Activated naive CD4-positive, alpha-beta T cell treated with Interleukin-2 at 50 U/mL for 16 hours (primary cell): ENCODE measurements at regions not wholly inside any gene's neighbourhood (a gene's known extent, or its start where the extent isn't known, plus 50 kb on each side); places are given as distances from the start of the nearest gene placed in this dataset.
"Not testable (repeated sequence)": the region's sequence is repeated elsewhere in the genome, so short reads cannot be mapped to it uniquely, and the experiment has no call there.

Experiments used
- DNase-seq: peaks from one replicate; pipeline ENCODE4 v3.0.0-alpha.2; 2020

DNA sequence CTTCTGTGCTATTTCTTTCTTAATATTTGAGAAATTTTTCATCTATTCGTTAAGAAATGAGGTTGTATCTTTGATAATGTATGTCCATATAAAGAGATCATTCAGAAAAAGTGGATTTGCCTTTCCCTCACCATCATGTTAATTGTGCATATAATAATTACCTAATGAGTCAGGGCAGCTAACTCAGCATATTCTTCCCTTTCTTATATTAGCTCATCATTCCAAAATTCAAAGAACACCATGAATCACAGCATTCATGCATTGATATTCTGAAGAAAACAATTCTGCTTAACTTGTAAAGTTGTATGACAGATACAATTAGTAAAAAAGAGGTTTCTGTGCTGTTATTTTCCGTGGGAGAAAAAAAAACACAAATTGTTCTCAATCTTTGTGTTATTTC, 630.6 kb downstream of the TLE1 start:
- no peak for DNase-seq

DNA sequence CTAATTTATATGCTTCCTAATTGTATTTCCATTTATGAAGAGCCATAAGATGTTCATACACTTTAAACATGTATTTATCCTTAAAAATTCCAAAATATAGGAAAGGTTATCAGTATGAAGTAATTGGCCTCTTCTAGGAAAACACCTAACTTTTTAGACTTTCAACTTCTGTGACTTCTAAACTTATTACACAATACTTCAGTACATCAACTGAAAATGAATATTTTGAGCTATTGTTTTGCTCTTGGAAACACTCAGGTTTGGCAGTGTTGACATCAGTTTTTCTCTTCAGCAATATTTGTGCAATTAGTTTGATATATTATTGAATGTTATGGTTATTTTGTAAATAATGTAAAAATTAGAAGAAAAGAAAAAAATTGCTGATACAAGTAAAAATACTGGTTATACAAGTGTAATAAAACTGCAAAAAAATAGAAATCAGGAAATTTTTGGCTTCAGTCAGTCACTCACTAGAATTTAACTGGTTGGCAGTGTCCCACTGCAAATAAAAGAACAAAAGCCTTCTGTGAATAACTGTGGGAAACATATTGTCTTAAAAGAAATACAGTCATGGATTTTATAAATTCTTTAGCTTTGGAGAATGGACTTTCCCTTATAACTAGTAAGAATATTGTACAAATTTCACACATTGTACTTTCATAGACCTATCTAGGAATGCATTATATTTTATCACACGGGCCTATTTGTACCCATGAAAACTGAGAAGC, 635.9 kb downstream of the TLE1 start:
- DNase-seq: no peak

DNA sequence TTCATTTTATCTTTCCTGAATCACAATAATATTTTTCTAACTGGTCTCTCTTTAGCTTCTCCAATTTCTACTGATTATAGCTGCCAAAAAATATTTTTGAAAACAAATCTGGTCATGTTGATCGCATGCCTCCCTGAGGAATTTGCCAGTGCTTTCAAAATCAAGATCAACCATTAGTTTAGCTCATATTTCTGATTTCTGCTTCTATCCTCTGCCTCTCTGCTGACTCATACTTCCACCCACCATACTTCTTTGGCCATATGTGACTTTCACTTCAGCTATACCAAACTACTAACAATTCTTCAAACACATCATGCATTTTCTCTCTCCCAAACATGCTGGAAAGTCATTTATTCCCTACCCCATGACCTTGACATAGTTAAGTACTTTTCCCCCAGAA, 636.5 kb downstream of the TLE1 start:
- DNase-seq: no peak

DNA sequence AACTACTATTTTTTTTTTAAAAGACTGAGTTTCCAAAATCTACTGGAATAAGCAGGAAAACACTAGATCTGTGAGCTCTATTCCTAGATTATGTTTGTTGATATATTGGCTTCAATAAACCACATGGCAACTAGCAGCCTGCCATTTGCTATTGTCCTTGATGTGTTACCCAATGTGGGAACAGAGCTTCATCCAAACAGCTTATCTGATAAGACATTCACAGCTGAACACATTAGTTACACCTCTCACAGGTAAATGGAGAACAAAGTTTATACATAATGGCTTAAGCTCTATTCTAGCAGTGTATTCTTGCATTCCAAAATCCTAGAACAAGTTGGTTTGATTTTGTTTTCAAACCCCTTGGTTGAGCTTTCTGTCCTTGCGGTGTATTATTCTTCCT, 642.1 kb downstream of the TLE1 start:
- no peak for DNase-seq

DNA sequence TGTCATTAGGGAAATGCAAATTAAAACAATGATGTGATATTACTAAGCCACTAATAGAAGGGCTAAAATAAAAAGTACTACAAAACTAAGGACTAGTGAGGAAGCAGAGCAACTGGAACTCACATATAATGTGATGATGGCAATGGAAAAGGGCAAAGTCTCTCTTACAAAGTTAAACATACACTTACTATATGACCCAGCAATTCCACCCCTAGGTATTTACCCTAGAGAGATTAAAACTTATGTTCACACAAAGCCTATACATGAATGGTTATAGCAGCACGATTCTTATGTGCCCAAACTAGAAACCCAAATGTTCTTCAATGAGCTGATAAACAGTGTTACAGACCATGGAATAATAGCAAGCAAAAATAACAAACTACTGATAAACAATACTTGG, 643.7 kb downstream of the TLE1 start:
- no peak for DNase-seq

DNA sequence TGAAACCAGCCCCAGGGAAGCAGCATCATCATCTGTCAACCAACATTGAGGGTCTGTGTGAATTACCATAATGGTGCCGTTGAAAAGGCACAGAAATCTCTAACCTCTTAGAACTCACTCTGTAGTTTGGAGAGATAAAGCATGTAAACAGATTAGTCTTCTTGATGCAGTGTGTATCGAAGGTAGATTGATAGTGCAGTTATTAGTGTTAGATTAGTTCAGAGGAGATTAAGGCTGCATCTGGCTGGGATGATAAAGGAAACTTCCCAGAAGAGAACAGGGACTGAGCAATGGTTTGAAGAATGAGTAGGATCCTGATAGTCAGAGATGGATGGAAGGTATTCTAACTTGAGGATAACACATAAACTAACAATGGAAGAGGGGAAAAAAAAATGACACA, 651.5 kb downstream of the TLE1 start:
- no peak for DNase-seq

DNA sequence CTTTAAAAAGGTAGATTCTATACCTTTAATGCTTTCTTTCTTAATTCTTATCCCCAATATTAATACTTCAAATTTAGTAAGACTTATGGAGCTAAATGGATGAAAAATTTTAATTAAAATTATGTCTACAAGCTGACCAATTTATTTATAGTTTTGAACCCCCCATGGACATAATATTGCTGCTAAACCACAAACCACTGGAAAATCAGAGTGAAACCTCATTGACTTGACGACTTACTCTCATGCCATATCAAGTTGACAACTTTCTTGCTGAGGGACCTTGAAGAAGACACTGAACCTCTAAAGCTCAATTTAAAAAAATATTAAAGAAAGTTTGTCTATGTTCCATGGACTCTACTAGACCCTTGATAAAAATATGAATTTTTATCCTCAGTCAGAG, 653.7 kb downstream of the TLE1 start:
- DNase-seq: no peak

DNA sequence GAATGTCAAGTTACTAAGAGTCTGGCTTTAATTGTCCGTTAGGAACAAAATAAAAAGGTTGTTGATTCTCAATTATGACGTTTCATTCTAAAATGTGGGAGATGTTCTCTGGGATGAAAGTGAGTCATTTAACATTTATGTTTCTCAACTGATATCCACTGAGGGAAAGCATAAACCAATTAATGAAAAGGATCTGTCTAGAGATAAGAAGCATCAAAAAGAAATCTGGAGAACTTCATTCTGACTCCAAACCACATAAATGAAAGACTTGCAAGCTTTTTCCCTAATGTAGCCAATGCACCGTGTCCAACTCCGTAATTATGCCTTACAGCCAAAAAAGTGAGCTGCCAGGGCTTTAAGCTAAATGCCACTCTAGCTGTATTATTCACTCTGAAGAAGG, 654.2 kb downstream of the TLE1 start:
- no peak for DNase-seq

DNA sequence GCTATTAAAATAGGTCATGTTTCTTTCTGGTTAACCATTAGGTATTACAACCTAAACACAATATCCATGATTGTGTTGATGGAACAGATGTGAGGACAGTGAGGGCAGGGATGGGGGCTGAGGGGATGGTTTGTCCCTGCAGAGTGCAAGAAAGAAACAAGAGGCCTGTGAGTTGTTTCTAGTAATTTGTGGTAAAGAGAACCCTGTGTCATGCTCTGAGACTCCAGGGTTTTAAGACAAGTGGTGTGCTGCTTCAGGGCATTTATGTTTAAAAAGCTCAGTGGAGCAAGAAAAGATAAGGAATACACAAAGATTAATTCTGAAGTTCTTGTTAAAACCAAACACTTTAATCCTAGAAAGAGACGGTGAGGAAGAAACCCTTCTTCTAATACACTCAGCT, 656.5 kb downstream of the TLE1 start:
- DNase-seq: no peak

DNA sequence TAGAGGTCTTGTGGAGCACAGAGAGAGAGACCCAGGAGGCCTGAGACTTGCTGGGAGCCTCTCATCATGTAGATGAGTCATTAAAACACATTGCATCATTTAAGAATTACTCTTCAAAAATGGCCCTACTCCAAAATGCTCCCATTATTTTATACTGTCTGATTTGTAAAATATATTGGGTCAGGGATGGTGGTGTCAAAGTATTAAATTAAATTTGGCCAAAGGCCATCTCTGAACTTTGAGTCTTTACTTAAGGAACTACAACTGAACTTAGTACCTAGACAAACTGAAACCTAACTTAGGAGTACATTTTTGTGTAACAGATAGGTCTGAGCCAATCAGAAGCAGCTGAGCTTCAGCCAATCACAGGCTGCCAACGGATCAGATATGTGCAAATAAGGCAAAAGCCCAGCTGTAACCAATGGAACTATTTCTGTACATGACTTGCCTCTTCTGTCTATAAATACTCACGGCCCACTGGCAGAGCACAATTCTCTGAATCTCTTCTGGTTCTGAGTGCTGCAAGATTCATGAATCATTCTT, 657.2 kb downstream of the TLE1 start:
- no peak for DNase-seq

DNA sequence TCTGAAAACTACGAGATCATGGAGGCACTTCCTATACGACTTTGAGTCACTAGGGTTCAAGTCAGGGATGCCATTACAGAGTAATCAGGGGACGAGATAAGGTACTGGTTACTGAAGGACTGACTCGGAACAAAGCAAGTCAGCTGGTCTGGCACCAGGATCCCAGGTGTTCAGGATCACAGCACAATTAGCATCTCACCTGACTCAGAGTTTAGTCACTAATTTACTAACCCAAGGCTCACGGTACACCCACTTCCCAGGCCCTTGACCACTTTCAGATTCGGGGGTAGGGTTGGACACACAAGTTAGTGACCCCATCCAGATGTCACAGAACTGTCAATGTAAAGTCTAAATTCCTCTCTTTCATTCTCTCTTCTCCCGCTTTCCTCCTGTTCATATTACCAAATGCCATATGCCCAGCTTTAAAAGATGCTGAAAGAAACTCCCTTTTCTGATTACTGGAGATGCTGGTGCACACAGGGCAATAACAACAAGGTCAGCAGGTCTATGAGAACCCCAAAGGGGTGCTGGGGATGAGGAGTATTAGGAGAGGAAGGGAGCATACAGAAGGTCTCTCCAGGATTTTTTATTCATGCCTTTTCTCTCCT, 657.8 kb downstream of the TLE1 start:
- DNase-seq: no peak

DNA sequence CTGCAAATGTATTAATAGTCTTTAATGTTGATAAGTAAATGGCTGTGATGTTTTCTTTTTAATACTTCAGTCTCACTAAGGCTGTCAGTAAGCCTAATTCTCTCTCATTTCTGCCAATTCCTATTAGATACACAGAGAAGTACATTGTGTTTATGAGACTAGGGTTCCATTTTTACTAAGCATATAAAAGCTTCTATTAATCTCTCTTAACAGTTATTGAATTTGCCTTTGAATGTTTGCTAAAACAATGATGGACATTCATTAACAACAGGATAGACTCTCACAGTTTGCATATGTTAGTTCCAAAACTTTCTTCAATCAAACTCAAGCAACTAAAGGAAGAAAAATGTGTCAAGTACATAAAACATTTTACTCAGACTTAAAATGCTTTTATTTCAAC, 659.3 kb downstream of the TLE1 start:
- no peak for DNase-seq

DNA sequence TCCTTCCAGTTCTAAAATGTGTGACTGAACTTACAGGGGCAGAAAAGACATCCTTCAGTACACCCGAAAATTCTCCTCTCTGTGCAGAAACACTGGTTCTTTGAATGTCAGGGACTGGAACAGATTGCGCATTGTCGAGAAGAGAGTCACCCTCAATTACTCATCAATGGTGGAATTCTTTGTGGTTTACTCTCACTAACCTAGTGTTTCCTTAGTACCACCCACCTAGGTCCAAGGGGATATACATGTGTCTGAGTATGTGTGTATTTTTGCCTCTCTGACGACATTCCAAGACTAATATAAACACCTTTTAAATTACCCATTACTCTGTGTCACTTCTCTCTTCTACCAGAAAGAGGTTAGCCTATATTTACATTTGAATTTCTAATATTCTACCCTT, 660.8 kb downstream of the TLE1 start:
- no peak for DNase-seq

DNA sequence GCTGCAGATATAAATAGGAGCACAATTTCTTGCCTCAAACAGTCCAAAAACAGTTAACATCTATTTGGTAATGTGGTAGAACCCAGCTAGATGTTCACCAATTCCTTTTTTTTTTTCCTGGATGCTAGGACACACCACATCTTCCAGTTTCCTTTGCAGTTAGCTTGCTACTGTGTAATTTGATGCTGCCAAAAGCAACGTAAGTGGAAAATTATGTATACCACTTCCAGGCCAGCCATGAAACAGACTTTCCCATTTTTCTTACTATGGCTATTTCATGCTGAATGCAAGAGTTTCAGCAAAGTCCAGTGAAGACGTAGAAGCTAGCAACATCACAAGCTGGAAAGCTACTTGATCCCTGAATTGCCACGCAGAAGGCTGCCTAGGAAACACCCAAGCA, 667.2 kb downstream of the TLE1 start:
- no peak for DNase-seq

DNA sequence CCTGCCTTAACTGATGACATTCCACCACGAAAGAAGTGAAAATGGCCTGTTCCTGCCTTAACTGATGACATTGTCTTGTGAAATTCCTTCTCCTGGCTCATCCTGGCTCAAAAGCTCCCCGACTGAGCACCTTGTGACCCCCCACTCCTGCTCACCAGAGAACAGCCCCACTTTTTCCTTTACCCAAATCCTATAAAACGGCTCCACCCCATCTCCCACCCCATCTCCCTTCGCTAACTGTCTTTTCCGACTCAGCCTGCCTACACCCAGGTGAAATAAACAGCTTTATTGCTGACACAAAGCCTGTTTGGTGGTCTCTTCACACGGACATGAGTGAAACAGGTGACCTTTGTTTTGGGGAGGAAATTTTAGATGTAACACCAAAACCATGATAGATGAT, 674.4 kb downstream of the TLE1 start:
- DNase-seq: not testable (repeated sequence)

DNA sequence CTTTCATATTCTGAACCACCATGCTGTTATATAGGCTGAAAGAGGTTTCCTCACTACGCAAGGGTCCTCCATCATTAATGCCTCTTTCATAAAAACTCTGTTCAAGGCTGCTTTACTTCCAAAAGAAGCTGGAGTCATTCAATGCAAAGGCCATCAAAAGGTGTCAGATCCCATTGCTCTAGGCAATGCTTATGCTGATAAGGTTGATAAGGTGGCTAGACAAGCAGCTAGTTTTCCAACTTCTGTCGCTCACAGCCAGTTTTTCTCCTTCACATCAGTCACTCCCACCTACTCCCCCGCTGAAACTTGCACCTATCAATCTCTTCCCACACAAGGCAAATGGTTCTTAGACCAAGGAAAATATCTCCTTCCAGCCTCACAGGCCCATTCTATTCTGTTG, 676.2 kb downstream of the TLE1 start:
- not testable (repeated sequence) for DNase-seq

DNA sequence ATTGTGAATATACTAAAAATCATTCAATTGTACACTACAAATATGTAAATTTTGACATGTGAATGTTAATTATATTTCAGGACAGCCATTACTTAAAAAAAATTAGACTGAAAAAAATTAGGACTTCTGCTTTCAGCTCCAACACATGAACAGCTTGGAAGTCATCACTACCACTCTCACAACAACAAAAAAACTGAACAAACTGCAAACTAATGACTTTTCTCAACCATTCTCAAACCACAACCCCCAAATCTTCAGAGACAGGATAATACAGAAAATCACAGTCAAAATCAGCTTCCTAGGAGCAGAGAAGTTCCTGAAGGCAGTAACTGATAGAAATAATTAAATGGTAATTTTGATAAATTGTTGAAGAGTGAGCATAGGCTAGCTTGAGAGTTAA, 686.4 kb downstream of the TLE1 start:
- DNase-seq: no peak

DNA sequence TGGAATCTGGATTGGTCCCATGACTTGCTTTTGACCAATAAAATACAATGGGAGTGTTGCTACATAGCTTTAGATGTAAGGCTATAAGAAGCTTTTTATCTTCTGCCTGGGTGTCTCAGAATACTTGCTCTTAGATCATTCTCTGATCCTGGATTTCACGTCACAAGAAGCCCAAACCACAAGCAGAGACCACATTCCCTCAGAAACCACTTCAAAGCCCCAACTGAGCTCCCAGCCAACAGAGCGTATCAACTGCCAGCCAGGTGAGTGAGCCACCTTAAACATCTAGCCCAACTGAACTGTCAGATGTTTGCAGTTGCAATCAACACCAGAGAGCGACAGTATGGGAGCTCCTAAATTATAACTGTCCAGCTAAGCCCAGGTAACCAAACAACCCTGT, 687.1 kb downstream of the TLE1 start:
- no peak for DNase-seq

DNA sequence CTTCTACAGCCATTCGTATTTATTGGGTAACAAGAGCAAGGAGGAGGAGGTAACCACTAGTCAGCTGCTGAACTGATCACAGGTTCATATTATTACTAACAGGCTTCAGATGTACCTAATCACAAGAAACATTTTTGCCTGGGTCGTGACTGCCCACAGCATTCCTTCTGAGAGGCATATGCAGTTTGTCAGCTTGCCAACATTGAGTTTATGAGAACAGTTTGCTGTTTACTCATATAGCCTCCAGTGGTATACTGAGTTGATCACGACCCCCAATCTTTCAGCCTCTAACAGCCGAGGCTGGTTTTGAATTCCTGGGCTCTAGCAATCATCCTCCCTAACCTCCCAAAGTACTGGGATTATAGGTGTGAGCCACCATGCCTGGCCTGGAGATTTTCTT, 693.6 kb downstream of the TLE1 start:
- no peak for DNase-seq

DNA sequence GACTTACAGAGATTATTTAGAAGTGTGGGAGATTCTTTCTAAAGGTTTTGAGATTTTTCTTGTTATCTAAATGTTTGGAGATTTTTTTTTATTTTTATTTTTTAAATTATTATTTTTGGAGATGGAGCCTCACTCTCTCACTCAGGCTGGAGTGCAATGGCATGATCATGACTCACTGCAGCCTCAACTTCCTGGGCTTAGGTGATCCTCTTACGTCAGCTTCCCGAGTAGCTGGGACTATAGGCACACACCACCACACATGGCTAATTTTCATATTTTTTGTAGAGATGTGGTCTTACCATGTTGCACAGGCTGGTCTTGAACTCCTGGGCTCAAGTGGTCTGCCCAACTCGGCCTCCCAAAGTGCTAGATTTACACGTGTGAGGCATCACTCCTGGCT, 694.5 kb downstream of the TLE1 start:
- DNase-seq: no peak

DNA sequence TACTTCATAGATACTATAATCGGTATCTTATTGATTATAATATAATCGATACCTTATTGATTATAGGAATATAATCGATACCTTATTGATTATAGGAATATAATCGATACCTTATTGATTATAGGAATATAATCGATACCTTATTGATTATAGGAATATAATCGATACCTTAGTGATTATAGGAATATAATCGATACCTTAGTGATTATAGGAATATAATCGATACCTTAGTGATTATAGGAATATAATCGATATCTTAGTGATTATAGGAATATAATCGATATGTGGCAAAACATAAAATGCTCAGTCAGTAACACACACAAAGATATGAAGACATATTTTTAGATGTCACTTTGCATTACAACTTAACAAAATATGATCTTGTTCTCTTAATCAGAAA, 703.8 kb downstream of the TLE1 start:
- not testable (repeated sequence) for DNase-seq

DNA sequence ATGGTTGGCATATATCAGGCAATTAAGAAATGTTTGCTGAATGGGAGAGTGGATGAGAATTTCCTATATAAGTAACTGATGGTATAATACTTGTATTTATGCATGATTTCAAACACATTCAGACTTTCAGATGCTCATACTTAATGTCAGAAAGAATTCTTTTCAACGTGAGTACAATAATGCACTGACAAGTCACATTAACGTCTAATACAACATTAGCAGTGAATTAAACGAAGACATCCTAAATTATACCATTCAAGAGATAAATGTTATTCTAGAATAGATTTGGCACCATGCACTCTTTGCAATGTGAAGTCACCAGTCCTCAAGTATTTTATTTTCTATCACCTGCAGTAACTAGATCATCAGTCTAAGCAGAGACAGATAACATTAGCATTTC, 712.9 kb downstream of the TLE1 start:
- no peak for DNase-seq

DNA sequence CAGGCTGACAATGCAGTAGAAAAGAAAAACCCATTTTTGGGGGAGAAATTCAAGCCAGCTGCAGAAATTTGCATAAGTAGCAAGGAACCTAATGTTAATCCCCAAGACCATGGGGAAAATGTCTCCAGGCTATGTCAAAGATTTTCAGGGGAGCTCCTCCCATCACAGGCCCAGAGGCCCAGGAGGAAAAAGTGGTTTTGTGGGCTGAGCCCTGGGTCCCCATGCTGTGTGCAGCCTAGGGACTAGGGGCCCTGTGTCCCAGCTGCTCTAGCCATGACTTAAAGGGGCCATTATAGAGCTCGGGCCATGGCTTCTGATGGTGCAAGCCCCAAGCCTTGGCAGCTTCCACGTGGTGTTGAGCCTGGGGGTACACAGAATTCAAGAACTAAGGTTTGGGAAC, 719.0 kb downstream of the TLE1 start:
- DNase-seq: not testable (repeated sequence)

DNA sequence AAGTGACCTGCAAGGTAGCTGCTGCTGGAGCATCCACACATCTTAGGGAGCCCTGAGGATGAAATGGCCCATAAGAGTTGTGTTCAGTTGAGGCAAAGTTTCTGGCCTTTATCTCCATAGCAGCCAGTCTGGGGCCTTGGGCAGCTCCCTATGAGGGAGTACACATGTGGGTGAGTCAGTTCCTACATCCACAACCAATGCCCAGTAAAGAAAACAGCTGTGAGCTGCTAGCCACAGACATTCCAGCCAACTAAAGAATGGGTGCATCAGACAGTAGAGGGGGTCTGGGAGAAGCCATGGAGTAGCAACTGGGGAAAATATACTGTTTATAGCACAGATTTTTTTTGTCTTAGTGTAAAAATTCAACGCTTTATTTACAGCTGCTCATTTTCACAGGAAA, 720.7 kb downstream of the TLE1 start:
- DNase-seq: no peak

DNA sequence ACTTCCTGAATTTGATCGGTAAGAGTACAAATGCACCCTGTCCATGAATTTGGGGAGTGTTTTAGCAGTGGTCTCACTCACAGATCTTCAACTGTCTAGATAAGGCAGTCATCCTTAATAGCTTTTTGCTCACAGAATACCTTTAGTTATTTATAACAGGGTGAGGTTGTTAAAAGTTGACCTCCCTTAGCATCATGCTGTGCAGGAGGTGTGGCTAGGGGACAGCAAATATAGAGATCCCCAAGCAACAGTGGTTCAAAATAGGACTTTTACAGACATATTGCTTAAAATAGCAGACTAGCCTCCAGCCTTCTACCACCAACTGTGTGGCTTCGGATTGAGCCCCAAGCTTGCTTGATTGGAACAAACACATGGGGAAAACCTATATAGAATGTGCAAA, 724.4 kb downstream of the TLE1 start:
- DNase-seq: no peak
